NCI-H1930 (cell line): ENCODE measurements at regions not wholly inside any gene's neighbourhood (a gene's known extent, or its start where the extent isn't known, plus 50 kb on each side); places are given as distances from the start of the nearest gene placed in this dataset.
"Not testable (repeated sequence)": the region's sequence is repeated elsewhere in the genome, so short reads cannot be mapped to it uniquely, and the experiment has no call there.

ENCODE experiments used
- DNase-seq, 2 experiments: peaks; one replicate each; lab custom pipeline; 2025; lab: John Stamatoyannopoulos, UW

DNA sequence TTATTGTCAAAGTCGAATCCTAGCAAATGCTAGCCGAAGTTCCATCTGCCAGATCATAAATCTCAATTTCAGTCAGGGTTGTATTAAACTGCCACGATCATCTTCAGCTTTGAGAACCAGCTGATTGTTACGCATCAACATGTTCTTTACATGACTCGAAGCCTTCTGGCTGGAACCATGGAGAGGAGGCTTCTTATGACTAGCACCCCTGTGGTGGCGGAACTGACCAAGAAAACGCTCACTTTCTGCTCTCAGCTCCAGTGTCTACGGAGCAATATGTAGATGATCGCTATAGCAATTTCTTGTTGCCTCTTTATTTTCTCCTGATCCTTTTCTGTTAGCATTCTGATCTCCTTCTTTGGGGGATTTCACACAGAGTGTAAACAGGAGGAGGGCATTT is 479.4 kb upstream of the SLC35B3 start:
- DNase-seq, result no peak

DNA sequence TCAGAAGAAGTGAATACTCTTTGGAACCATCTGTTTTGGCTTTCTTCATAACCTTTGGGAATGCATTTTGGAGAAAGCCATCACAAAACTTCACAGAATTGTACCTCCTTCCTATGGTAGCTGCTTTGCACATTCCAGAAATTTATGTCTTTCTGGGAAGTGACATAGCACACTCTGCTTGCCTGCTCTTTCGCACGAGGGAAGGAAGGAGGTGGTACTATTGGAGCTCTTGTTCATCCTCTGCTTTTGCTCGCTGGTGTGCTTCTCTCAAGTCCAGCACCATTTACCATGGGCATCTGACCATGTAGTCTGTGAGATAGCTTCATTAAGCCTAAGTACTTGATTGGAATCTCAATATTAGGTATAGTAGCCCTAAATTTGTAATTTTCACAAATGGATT is 473.3 kb upstream of the SLC35B3 start:
- no peak for DNase-seq

DNA sequence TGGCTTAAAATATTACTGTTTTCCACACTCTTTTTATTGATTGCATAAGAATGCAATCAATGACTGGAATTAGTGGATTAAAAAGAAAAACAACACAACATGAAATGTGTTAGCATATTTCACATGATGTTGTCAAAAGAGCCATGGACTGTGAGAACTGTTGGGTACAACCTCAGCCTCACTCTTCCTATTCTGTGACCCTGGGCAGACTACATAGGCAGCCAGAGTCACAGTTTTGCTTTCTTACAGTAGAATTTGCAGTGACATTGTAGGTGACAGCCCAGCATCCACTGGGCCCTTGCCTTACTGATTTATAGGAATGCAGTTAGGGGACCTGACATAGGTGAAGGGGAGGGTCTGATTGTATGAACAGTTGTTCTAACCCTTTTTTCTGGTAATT is 471.4 kb upstream of the SLC35B3 start:
- no peak for DNase-seq

DNA sequence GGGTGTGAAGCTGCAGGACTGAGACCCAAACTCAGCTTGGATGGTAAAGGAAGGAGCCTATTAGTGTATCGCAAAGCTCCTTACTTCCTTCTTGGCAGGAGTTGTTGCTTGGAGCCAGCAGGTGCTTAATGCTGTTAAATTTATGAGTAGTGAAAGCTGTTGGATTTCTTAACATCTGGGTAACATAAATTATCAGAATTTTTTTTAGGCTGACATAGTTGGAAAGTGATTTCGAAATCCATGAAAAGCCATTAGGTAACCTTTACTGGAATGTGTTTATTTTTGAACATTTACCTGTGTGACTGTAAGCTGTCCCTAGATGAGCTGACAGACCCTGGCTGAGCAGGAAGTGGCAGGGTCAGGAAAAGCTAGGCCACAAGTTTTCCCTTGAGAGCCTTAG is 470.4 kb upstream of the SLC35B3 start:
- no peak for DNase-seq

DNA sequence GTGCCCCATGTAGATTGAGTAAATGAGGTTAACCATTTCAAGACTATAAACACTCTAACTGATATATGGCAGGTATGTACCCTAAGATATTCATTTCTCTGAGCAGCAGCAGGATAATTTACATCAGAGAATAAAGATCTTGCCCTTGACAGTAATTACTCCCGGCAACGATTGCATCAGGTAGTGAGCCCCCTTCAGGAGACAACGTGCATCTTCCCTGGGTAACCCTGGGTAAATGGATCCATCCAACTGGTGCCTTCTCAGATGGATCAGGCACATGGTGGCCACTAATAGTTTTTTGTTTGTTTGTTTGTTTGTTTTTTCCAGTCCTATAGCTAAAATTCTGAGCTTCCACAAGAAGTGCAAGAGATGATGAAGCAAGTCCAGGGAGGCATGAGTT is 469.4 kb upstream of the SLC35B3 start:
- DNase-seq, result no peak

DNA sequence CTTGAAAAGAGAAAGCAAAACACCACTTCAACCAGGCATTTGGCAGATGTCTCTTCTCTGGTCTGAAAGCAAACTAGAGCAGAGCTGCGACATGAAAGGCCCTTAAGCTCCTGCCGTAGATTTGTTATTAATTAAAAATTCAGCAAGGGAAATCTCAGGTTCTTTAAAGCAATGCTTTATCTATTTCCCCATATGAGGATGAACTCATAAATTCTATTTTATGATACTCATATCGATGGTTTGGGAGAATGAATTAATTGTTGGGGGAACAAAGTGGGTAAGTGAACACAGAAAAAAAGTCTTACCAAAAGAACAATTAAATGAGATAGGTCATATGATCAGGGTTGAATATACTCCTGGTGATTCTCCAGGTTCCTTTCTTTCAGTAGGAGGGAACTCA is 464.7 kb upstream of the SLC35B3 start:
- DNase-seq, result no peak

DNA sequence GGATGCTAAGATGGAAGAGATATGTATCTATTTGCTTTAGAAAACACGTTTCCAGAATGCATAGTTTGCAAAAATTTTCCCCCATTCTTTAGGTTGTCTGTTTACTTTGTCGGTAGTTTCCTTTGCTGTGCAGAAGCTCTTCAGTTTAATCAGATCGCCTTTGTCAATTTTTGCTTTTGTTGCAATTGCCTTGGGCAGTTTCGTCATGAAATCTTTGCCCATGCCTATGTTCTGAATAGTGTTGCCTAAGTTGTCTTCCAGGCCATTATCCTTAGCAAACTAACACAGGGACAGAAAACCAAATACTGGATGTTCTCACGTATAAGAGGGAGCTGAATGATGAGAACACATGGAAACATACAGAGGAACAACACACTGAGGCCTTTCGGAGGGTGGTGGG is 454.2 kb upstream of the SLC35B3 start:
- no peak for DNase-seq

DNA sequence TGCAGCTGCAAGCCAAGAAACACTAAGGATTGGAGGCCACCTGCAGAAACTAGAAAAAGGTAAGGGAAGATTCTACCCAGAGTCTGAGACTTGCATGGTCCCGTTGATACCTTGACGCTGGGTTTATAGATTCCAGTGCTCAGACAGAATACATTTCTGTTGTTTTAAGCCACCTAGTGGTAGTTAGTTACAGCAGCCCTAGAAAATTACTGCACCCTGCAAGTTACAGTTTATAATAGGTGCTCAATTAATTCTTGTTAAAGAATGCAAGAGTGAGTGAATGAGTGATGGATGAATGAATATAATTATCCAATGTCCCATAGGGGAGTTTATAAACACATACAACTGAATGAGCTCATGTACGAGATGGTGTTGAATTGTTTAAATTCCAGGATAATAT is 453.1 kb upstream of the SLC35B3 start:
- DNase-seq, result no peak

DNA sequence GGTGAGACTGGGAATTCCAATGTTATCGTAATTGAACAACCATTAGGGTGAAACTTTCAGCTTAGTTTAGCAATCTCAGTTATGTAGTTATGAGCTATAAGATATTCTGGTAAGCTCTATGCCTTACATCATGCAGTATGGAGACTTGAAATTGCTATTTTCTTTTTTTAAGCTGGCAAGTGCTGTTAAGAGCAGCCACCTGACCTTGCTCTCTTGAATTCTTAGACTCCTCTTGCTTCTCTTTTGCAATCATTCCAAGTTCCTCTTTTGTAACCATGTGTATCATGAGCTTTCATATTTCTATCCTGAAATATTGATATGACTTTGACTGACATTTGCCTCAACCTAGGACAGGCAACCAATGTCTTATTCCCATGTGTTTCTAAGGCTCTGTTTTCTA is 446.3 kb upstream of the SLC35B3 start:
- DNase-seq, result no peak

DNA sequence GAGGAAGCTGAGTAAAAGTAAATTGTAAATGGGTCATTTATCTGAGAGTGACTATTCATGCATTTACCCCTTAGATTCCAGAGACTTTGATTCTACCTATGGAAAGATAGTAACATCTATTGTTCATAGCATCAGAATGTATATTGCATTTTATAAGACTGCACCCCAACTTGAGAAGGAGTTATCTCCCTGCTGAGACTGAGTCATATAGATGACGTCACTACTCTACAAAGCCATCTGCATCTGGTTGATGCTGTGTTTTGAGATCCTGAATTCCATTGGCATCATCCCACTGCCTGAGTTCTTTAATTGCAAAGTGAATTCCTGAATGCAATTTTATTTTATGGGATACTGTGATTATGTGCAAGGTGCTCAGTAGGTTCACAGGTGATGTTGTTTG is 444.0 kb upstream of the SLC35B3 start:
- DNase-seq, result no peak

DNA sequence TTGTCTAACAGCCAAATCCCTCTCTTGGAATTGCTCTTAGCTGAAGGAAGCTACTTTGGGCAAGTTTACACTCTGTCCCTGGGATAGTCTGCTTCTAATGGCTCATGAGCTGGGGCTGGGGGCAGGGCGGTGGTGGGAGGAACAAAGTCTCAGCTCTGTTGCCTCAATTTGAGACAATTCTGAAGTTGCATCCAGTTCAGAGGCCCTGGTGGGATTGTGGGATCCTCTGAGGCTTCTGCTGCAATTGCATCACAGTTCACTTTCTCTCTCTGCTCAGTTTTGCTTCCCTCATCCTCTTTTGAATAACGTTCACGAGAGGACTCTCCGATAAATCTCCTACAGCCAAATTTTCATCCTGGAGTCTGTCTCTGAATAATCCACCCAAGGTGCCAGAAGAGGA is 440.6 kb upstream of the SLC35B3 start:
- no peak for DNase-seq

DNA sequence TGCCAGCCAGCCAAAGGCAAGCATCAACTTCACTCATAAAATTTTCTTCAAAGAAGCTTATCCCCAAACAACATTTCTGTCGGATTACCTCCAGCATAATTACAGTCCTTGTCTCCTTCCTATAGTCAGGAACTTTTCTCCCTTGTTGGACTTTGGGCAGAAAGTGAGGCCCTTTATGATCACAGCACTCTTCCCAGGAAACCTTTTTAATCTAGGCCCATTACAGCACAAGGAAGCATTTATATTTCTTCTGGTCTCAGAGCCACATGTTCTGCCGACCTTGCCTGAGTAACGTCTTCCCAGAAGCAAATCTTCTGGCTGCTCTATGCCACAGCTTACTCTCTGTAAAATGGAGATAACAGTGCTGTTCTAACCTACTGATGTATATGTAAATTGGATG is 437.2 kb upstream of the SLC35B3 start:
- no peak for DNase-seq

DNA sequence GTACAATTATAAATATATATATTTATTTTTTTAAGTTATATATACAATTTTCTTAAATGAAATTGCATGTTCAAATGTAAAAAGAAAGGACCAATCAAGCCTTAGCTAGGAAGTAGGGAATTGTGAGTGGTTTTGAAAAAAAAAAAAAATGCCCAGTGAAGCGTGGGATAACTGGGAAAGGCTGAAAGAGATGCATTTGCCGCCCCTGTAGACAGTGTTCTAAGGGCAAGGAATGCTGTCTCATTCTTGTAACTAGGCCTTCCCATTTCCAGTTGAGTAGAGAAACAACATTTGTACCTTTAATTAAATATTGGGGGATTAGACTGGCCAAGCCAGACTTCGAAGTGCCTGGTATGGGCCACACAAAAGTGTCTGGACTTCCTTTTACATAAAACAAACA is 430.1 kb upstream of the SLC35B3 start:
- no peak for DNase-seq

DNA sequence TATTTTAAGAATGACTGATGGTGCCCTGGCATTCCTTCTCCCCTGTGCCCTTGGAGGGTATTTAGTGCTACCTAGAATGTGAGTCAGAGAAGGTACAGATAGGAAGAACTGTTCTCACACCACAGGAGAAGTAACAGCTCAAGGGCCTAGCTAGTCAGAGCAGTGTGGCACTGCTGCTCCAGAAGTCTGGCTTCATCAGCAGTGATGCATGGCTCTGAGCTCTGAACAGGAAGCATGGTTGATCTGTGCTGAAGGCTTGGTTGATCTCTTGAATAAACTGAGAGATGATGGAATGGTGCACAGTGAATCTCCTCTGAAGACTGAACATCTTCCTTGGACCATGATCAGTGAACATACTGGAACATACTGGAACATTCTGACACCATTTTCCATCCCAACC is 425.3 kb upstream of the SLC35B3 start:
- DNase-seq, result no peak

DNA sequence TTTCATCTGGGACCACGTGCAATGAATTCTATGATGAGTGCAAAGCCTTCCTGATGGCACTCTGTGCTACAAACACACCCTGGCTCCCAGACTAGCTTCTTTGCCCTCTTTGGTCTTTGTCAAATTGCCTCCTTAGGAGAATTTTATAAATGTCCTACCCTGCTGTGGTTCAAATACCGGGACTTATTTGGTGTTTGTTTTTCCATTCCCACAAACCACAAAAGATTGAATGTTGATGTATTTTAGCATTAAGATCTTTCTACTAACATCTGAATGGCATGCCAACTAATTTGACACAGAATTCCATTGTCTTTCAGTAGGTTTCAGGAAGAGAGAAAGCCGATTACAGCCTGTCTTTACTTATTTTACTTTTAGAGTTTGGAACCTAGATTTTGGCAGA is 424.2 kb upstream of the SLC35B3 start:
- no peak for DNase-seq

DNA sequence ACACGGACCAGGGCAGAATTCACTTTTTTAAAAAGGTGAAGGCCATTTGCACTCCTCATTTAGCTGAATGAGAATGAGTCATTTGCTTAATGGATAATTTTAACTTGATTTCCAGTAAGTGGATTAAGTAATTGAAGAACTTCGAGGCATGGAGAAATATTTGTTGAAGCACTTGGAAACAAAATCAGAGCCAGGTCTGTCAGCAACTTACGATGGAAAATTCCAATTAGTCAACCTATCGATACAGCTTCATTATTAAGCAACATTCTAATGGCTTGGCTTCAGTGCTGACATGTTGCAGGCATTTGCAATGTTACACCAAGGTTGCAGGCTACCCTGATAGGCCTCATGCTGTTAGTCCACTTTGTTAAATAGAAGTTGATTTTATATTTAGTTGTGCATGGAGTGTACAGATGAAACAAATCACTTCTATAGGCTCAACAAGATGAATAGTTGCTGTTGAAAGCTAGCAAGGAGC is 423.5 kb upstream of the SLC35B3 start:
- no peak for DNase-seq

DNA sequence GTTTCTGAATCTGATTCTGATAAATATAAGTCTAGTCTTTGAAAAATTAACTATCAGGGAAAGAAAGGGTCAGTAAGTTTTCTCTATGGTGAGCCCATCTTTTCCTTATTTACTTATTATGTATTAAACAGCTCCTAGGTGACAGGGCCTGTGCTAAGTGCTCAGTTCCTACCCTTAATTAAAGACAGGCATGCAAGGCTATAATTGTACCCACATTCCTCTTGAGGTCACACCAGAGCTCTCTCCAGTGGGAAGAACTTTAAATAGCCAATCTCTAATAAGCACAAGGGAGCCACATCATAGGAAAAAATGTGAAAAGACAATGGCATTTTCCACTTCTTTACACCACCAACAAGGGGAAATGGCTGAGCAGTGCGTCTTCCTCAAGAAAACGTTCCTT is 421.8 kb upstream of the SLC35B3 start:
- no peak for DNase-seq

DNA sequence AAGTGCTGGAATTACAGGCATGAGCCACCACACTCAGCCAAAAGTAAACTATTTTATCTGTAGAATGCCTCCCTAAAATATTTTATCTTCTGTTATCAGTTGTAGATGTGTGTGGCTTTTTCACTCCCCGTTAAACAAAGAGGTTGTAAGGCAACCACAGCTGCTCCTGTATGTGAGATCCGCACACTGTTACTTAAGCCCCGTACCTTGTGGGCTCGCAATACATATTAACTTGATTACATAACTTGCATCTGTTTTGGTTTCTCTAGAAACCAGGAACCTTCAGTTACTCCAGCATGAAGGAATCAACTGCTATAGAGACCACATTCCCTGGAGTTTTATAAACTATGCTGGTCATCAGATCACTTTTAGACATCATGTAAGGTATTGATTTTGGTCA is 420.1 kb upstream of the SLC35B3 start:
- no peak for DNase-seq

DNA sequence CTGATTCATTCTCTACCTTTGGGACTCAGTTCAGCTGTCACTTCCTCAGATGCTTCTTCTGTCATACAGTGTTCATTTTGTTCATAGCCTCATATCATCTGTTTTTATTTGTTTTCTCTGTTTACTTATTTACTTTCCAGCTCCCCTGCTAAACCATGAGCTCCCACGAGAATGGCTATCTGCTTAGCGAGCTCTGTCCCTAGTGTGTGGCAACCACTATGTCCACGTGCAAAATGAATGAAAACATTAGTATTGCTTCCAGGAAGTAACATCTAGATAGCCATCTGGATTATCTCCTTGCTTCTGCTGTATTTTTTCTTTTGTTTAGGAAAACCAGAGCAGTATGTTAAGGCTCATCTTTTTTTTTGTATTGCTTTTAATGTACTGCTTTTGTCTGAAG is 417.0 kb upstream of the SLC35B3 start:
- no peak for DNase-seq

DNA sequence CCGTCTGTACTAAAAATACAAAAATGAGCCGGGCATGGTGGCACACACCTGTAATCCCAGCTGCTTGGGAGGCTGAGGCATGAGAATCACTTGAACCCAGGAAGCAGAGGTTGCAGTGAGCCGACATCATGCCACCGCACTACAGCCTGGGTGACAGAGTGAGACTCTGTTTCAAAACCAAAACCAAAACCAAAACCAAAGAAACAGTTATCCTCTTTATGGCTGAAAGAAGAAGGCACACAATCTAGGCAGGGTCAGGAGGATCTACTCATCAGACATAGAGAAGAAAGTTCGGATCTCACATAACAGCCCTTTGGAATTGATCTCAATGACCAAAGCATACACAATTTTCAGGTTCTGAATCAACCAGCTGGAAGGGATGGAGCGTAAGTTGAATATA is 411.3 kb upstream of the SLC35B3 start:
- DNase-seq, result not testable (repeated sequence)

DNA sequence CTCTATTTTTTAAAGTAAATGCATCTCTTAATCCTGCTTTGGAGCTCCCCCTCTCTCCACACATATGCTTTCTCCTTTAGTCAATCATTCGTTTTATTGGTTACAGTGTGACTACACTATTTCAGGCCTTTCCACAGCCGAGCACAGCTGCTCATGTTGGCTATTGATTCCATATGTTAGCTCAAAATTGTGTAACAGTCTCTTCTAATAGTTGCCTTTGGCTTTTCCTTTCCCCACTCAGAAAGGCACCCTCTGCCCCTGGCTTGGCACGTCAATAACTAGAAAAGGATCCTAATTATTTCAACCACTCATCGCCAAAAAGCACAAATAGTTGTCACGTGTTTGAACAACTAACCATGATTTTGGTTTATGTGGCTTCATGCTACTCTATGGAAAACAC is 410.3 kb upstream of the SLC35B3 start:
- DNase-seq, result no peak

DNA sequence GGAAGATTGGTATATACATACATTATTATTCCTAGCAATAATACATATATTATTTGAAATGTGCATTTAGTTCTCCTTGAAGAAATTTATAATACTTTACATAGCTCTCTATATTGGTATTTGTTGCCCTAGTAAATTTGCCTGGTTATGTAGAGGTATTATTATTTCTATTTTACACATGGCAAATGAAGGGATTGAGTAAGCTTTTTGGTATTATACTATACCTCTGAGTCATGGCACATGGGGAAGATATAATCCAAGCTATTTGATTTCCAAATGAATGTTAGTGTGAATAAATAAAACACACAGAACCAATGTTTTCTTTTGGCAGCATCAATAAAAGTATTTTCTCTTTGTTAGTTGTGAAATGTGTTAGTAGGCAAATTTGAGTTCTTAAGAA is 409.6 kb upstream of the SLC35B3 start:
- DNase-seq, result no peak

DNA sequence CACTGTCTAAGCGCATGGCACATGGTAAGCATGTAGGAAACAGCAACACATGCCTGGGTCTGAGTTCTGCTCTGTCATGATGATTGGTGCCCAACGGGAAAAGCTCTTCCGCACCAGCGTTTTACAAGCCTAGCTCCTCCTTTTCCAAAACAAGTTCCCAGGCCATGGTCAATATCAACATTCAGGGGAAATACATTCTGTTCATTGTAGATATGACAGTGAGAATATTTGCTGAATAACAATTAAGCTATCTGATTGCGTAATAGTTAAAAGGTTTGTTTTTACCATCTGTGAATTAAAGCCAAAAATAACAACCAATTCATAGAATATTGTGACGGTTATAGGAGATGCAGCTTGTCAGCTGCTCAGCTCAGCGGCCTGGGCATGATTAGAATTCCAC is 404.3 kb upstream of the SLC35B3 start:
- DNase-seq, result no peak

DNA sequence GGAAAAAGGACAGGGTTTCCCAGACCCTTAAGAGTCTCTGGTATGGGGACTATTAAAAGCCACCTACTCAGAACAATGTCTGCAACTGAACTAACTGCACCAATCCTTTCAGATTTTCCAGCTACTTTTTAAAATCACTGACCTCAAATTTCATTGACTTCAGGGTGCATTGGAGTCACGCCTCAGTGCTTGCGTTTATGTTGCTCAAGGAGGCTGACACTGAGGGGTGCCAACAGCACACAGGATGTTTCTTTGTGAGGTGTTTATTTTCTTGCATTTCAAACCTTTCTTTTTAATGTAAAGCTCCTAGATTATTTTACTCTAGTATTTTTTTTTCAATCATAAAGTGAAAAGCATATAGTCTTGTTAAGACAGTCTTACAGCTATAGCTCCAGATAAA is 402.0 kb upstream of the SLC35B3 start:
- DNase-seq, result no peak

DNA sequence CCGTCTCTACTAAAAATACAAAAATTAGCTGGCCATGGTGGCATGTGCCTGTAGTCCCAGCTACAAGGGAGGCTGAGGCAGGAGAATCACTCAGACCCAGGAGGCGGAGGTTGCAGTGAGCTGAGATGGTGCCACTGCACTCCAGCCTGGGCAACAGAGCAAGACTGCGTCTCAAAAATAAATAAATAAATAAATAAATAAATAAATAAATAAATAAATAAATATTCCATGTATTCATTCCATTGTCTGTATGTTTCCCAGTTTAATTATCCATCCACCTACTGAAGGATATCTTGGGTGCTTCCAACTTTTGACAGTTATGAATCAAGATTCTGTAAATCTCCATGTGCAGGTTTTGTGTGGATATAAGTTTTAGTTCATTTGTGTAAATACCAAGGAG is 397.4 kb upstream of the SLC35B3 start:
- not testable (repeated sequence) for DNase-seq
